CD14-positive monocyte (primary cell): ENCODE measurements at regions not wholly inside any gene's neighbourhood (a gene's known extent, or its start where the extent isn't known, plus 50 kb on each side); places are given as distances from the start of the nearest gene placed in this dataset.

Experiments
- DNase-seq, 3 donors: peaks; one replicate each; pipeline ENCODE4 v3.0.0-alpha.2; 2011 to 2022
- H2AFZ ChIP-seq: 2 replicates; pipeline ENCODE4 v1.6.0; 2012; ENCODE audit warnings: mild to moderate bottlenecking, low read depth, low read length, inconsistent platforms; ENCODE audit not compliant: insufficient read depth, poor library complexity, severe bottlenecking
- H3K27ac ChIP-seq, 2 donors: 1 replicate in 1 of 2; 2 replicates in 1 of 2; pipeline ENCODE4 v1.5.1; 2012 to 2013; ENCODE audit warnings: low read length in 2 of 2, control low read depth in 1 of 2, inconsistent platforms in 1 of 2, low read depth in 1 of 2, mild to moderate bottlenecking in 1 of 2
- H3K27me3 ChIP-seq, 2 donors: one replicate each; pipeline versions ENCODE4 v1.6.0 to v1.6.1; 2011 to 2013; ENCODE audit warnings: low read length in 2 of 2; ENCODE audit not compliant: control insufficient read depth in 2 of 2, insufficient read depth in 2 of 2
- H3K36me3 ChIP-seq, 2 donors: replicated peaks in 1 of 2; 1 replicate in 1 of 2; 2 replicates in 1 of 2; pipeline versions ENCODE4 v1.5.1 to v1.6.1; 2012 to 2013; ENCODE audit warnings: low read length in 2 of 2, control low read depth in 1 of 2, inconsistent platforms in 1 of 2, mild to moderate bottlenecking in 1 of 2; ENCODE audit not compliant: insufficient read depth in 2 of 2, control insufficient read depth in 1 of 2
- H3K4me1 ChIP-seq, 2 donors: 1 replicate in 1 of 2; 2 replicates in 1 of 2; pipeline versions ENCODE4 v1.5.1 to v1.6.1; 2012 to 2013; ENCODE audit warnings: low read length in 2 of 2, control low read depth in 1 of 2, inconsistent platforms in 1 of 2, mild to moderate bottlenecking in 1 of 2, moderate library complexity in 1 of 2; ENCODE audit not compliant: insufficient read depth in 2 of 2, control insufficient read depth in 1 of 2
- H3K4me2 ChIP-seq: replicated peaks from 2 replicates; pipeline ENCODE3; 2012; ENCODE audit warnings: low read length, moderate library complexity, mild to moderate bottlenecking; ENCODE audit not compliant: poor library complexity, severe bottlenecking; ENCODE audit errors: extremely low read depth
- H3K4me3 ChIP-seq, 3 experiments: fragments of 200-600 bp in 1 of 3; sonication (generic) in 1 of 3; replicated peaks in 1 of 3; 1 replicate in 2 of 3; 2 replicates in 1 of 3; pipeline ENCODE4 v1.5.1; 2011 to 2013; ENCODE audit warnings: low read length in 3 of 3, mild to moderate bottlenecking in 3 of 3, control low read depth in 2 of 3, low read depth in 2 of 3, inconsistent platforms in 1 of 3, moderate library complexity in 1 of 3
- H3K79me2 ChIP-seq: 2 replicates; pipeline ENCODE4 v1.6.0; 2012; ENCODE audit warnings: mild to moderate bottlenecking, control low read depth, inconsistent platforms, low read length, moderate library complexity; ENCODE audit not compliant: insufficient read depth
- H3K9ac ChIP-seq: 2 replicates; pipeline ENCODE4 v1.6.0; 2017; ENCODE audit warnings: low read length, mild to moderate bottlenecking; ENCODE audit not compliant: insufficient read depth, poor library complexity, severe bottlenecking
- H3K9me3 ChIP-seq, 2 donors: replicated peaks in 1 of 2; 1 replicate in 1 of 2; 2 replicates in 1 of 2; pipeline versions ENCODE4 v1.5.1 to v1.6.1; 2012 to 2013; ENCODE audit warnings: low read length in 2 of 2, control low read depth in 1 of 2; ENCODE audit not compliant: control insufficient read depth in 1 of 2, insufficient read depth in 1 of 2
- H4K20me1 ChIP-seq: 2 replicates; pipeline ENCODE4 v1.6.0; 2012; ENCODE audit warnings: mild to moderate bottlenecking, low read length, control low read depth, moderate library complexity; ENCODE audit not compliant: insufficient read depth
- H3K27ac Mint-ChIP-seq, 7 donors: one replicate each; pipeline ENCODE4 v1.8.0; 2020; ENCODE audit warnings: mild to moderate bottlenecking in 7 of 7, mixed read lengths in 7 of 7, moderate library complexity in 6 of 7, inconsistent platforms in 2 of 7
- H3K27me3 Mint-ChIP-seq, 3 donors: one replicate each; pipeline ENCODE4 v1.8.0; 2021 to 2022; ENCODE audit warnings: low read depth in 3 of 3, mild to moderate bottlenecking in 3 of 3, mixed read lengths in 3 of 3, moderate library complexity in 3 of 3, inconsistent platforms in 1 of 3
- H3K36me3 Mint-ChIP-seq, 2 donors: one replicate each; pipeline ENCODE4 v1.8.0; 2020; ENCODE audit warnings: mixed read lengths in 2 of 2, inconsistent platforms in 1 of 2, mild to moderate bottlenecking in 1 of 2
- H3K4me1 Mint-ChIP-seq: one replicate; pipeline ENCODE4 v1.8.0; 2020; ENCODE audit warnings: mild to moderate bottlenecking, mixed read lengths
- H3K4me3 Mint-ChIP-seq, 2 donors: one replicate each; pipeline ENCODE4 v1.8.0; 2020; ENCODE audit warnings: mild to moderate bottlenecking in 2 of 2, mixed read lengths in 2 of 2, moderate library complexity in 1 of 2
- H3K9me3 Mint-ChIP-seq, 7 donors: one replicate each; pipeline ENCODE4 v1.8.0; 2020 to 2022; ENCODE audit warnings: mixed read lengths in 7 of 7, mild to moderate bottlenecking in 6 of 7, moderate library complexity in 6 of 7, inconsistent platforms in 2 of 7
- CTCF ChIP-seq: fragments of 200-600 bp; IDR thresholded peaks from one replicate; pipeline ENCODE4 v1.8.0; 2022; ENCODE audit warnings: antibody characterized with exemption, mild to moderate bottlenecking
- WGBS: methylation state at CpG from one replicate; pipeline ENCODE4 v1.1.5; 2013; ENCODE audit warnings: missing lambda C conversion rate; ENCODE audit not compliant: insufficient coverage; 5-methylcytosine and 5-hydroxymethylcytosine counted together
- intact Hi-C, 2 donors: fragments of 100-400 bp; cut with micrococcal nuclease; formaldehyde crosslinking; loops; one replicate each; pipeline versions ENCODE4 v1.15.0 to v1.15.1; 2023

DNA sequence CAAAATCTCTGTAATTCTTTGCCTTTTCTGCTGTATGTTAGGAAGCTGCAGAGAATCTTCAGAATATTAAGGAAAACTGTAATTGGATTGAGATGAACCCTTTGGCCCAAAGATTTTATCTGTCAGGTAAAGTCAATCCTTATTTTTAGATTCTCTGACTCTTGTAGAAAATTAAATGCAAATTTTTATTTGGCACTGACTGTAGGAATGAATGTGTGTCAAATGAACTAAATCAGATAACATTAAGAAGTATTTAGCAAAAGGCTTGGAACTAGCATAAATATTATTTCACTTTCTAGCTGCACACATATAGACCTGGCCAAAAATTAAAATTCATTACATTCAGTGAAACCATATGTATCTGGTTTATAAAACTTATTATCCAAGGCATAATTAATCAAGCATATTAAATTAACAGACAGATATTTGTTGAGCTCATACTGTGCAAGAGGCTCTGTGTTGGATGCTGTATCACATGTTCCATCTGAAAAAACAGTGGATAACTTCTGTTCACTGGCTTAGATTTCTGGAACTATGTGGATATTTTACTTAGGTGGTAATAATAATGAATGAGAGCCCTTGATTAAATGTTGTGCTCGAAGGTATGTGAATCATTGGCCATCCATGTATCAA, 124.8 kb downstream of the HDGFL1 start:
- Mint-ChIP-seq H3K36me3 (no peaks in the 10 kb centered on the region), H3K27ac (no peak overlapping the region), H3K27me3 (no peaks in the 10 kb centered on the region), H3K4me1 (no peaks in the 10 kb centered on the region), H3K4me3 (no peak overlapping the region), H3K9me3 (peaks cover 0 to 8% (median 1%) of the 10 kb centered on the region in 7 donors)
- intact Hi-C loops = no loop called here
- H3K9ac ChIP-seq = no peak overlapping the region
- H2AFZ ChIP-seq = no peak overlapping the region
- no peak for TF ChIP-seq CTCF
- no peak overlapping the region for H3K27ac ChIP-seq
- no peaks in the 10 kb centered on the region for H4K20me1 ChIP-seq
- no peaks in the 10 kb centered on the region for H3K79me2 ChIP-seq
- WGBS = no CpG with 5 or more reads among the region's 1 CpG
- no peak overlapping the region for H3K4me2 ChIP-seq
- H3K36me3 ChIP-seq = no peaks in the 10 kb centered on the region
- no peaks in the 10 kb centered on the region for H3K4me1 ChIP-seq
- H3K4me3 ChIP-seq = no peak overlapping the region
- no peak for DNase-seq
- H3K9me3 ChIP-seq = no peaks in the 10 kb centered on the region
- no peaks in the 10 kb centered on the region for H3K27me3 ChIP-seq

DNA sequence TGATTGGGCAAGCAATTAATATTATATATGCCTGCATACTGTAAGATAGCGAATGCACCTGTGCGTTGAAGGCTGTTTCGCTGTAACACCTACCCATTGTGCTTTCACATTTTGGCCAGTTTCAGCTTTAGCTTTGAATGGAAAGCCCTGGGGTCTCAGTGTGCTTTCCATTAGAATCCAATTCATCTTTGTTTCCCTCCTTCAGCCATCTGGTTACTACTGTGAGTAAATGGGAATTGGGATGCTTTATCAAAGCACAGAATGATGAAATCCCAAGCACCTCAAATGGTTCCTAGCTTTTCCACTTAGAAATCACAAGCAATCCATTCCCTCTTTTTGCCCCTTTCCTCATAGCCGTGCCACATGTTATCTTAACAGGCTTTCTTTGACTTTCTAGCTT, 127.1 kb downstream of the HDGFL1 start:
- H3K4me1 Mint-ChIP-seq = no peaks in the 10 kb centered on the region
- Histone ChIP-seq H3K9me3 (no peaks in the 10 kb centered on the region), H2AFZ (no peak overlapping the region), H3K79me2 (no peaks in the 10 kb centered on the region), H3K4me1 (no peaks in the 10 kb centered on the region), H3K27me3 (no peaks in the 10 kb centered on the region), H3K36me3 (no peaks in the 10 kb centered on the region), H3K27ac (no peak overlapping the region), H4K20me1 (no peaks in the 10 kb centered on the region), H3K9ac (no peak overlapping the region), H3K4me2 (no peak overlapping the region), H3K4me3 (no peak overlapping the region)
- H3K4me3 Mint-ChIP-seq = no peak overlapping the region
- no peak overlapping the region for H3K27ac Mint-ChIP-seq
- no peak for DNase-seq
- no peaks in the 10 kb centered on the region for H3K27me3 Mint-ChIP-seq
- WGBS = no CpG with 5 or more reads among the region's 4 CpGs
- no peak for TF ChIP-seq CTCF
- H3K9me3 Mint-ChIP-seq = peaks cover 0 to 3% (median 0%) of the 10 kb centered on the region in 7 donors
- intact Hi-C loops = no loop called here
- no peaks in the 10 kb centered on the region for H3K36me3 Mint-ChIP-seq
